ENCODE measurements at regions not wholly inside any gene's neighbourhood (a gene's known extent, or its start where the extent isn't known, plus 50 kb on each side); places are given as distances from the start of the nearest gene placed in this dataset.

DNA sequence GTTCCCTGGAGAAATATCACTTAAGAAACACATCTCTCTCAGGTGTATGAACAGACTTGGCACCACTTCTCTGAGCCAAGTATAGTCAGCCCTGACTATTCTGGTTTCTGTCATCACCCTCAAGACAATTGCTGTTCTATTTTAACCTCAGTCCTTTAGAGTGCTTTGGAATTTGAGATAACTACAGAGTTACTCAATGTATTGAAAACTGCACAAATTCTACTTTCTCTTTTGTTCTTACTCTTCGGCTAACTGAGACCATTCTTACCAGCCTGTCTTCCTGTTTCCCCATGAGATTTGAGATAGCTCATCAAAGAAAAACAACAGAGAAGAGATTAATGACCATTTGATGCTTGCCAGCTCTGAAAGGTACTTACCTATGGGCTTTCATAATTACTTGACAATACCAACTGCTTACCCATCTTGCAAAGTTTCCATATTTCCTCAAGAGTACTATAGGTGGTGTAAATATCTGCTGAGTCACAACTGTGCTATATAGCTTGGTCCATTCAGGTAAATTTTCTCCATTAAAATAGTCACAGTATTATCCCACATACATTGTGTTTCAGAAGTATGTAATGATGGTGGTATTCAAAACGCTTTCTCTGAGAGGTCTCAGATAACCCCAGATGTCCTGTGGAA, 467.5 kb upstream of the CHST9 start:
- TF ChIP-seq, protein P1, sequence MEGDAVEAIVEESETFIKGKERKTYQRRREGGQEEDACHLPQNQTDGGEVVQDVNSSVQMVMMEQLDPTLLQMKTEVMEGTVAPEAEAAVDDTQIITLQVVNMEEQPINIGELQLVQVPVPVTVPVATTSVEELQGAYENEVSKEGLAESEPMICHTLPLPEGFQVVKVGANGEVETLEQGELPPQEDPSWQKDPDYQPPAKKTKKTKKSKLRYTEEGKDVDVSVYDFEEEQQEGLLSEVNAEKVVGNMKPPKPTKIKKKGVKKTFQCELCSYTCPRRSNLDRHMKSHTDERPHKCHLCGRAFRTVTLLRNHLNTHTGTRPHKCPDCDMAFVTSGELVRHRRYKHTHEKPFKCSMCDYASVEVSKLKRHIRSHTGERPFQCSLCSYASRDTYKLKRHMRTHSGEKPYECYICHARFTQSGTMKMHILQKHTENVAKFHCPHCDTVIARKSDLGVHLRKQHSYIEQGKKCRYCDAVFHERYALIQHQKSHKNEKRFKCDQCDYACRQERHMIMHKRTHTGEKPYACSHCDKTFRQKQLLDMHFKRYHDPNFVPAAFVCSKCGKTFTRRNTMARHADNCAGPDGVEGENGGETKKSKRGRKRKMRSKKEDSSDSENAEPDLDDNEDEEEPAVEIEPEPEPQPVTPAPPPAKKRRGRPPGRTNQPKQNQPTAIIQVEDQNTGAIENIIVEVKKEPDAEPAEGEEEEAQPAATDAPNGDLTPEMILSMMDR (IDR thresholded peaks at IDR 0.05) = no peak
- TF ChIP-seq EP300 (IDR thresholded peaks at IDR 0.05) (no peak), POLR2AphosphoS5 (IDR thresholded peaks at IDR 0.05) (no peak)

Data from esophagus muscularis mucosa (tissue), 4 donors.